HG03571 (cell line): ENCODE measurements at regions not wholly inside any gene's neighbourhood (a gene's known extent, or its start where the extent isn't known, plus 50 kb on each side); places are given as distances from the start of the nearest gene placed in this dataset.
"Not testable (repeated sequence)": the region's sequence is repeated elsewhere in the genome, so short reads cannot be mapped to it uniquely, and the experiment has no call there.

ENCODE experiments used
- ATAC-seq: cut with Tn5 transposase; IDR thresholded peaks from one replicate; pipeline ENCODE4 v1.9.1; 2021; ENCODE audit not compliant: unreplicated experiment

- no peak for ATAC-seq
Observed at GRCh38 chr3:197408177-197408957, 110.0 kb upstream of the DLG1 start.

GRCh38 chr3:197407526-197407925 lies 109.1 kb upstream of the DLG1 start:
- no peak for ATAC-seq

GRCh38 chr3:197407053-197407452 lies 108.6 kb upstream of the DLG1 start:
- ATAC-seq, result no peak

- no peak for ATAC-seq
Observed at GRCh38 chr3:197406266-197406665, 107.9 kb upstream of the DLG1 start.

GRCh38 chr3:197404754-197405153 lies 106.3 kb upstream of the DLG1 start:
- no peak for ATAC-seq

- no peak for ATAC-seq
Observed at GRCh38 chr3:197404030-197404429, 105.6 kb upstream of the DLG1 start.

GRCh38 chr3:197402401-197402800 lies 104.0 kb upstream of the DLG1 start:
- not testable (repeated sequence) for ATAC-seq

GRCh38 chr3:197399486-197399885 lies 101.1 kb upstream of the DLG1 start:
- ATAC-seq, result no peak

GRCh38 chr3:197398286-197398878 lies 100.0 kb upstream of the DLG1 start:
- ATAC-seq, result no peak

GRCh38 chr3:197397838-197398237 lies 99.4 kb upstream of the DLG1 start:
- ATAC-seq, result no peak

- ATAC-seq, result peak; percentile 81
Observed at GRCh38 chr3:197394464-197395321, 96.3 kb upstream of the DLG1 start.

- not testable (repeated sequence) for ATAC-seq
Observed at GRCh38 chr3:197394126-197394463, 95.7 kb upstream of the DLG1 start.

- ATAC-seq, result no peak
Observed at GRCh38 chr3:197393711-197394110, 95.3 kb upstream of the DLG1 start.

- no peak for ATAC-seq
Observed at GRCh38 chr3:197392961-197393360, 94.5 kb upstream of the DLG1 start.

GRCh38 chr3:197381371-197381770 lies 83.0 kb upstream of the DLG1 start:
- ATAC-seq, result no peak

- ATAC-seq, result no peak
Observed at GRCh38 chr3:197380786-197381185, 82.4 kb upstream of the DLG1 start.

GRCh38 chr3:197378985-197379718 lies 80.7 kb upstream of the DLG1 start:
- ATAC-seq, result no peak

- ATAC-seq, result no peak
Observed at GRCh38 chr3:197376735-197377555, 78.5 kb upstream of the DLG1 start.

GRCh38 chr3:197376020-197376419 lies 77.6 kb upstream of the DLG1 start:
- no peak for ATAC-seq

GRCh38 chr3:197375001-197375441 lies 76.6 kb upstream of the DLG1 start:
- ATAC-seq, result no peak
